IPS-20b (cell line): ENCODE measurements at regions not wholly inside any gene's neighbourhood (a gene's known extent, or its start where the extent isn't known, plus 50 kb on each side); places are given as distances from the start of the nearest gene placed in this dataset.

ENCODE experiments used
- H3K27ac ChIP-seq: one replicate; pipeline ENCODE4 v1.5.1; 2013; ENCODE audit warnings: low read length
- H3K27me3 ChIP-seq: 2 replicates; pipeline ENCODE4 v1.6.1; 2013; ENCODE audit warnings: mild to moderate bottlenecking, low read length, inconsistent platforms; ENCODE audit not compliant: insufficient read depth
- H3K36me3 ChIP-seq: 2 replicates; pipeline ENCODE4 v1.6.1; 2013; ENCODE audit warnings: low read depth, mild to moderate bottlenecking, inconsistent platforms, low read length, moderate library complexity; ENCODE audit not compliant: insufficient read depth
- H3K4me1 ChIP-seq: 2 replicates; pipeline ENCODE4 v1.6.1; 2013; ENCODE audit warnings: mild to moderate bottlenecking, control low read depth, inconsistent platforms, low read length, moderate library complexity; ENCODE audit not compliant: insufficient read depth
- H3K4me3 ChIP-seq: 2 replicates; pipeline ENCODE4 v1.5.1; 2013; ENCODE audit warnings: mild to moderate bottlenecking, low read length, inconsistent platforms
- H3K9ac ChIP-seq: 2 replicates; pipeline ENCODE4 v1.6.1; 2013; ENCODE audit warnings: low read depth, mild to moderate bottlenecking, inconsistent platforms, low read length, moderate library complexity
- H3K9me3 ChIP-seq: 2 replicates; pipeline ENCODE4 v1.6.1; 2013; ENCODE audit warnings: mild to moderate bottlenecking, low read depth, low read length, inconsistent platforms; ENCODE audit not compliant: insufficient read depth

DNA sequence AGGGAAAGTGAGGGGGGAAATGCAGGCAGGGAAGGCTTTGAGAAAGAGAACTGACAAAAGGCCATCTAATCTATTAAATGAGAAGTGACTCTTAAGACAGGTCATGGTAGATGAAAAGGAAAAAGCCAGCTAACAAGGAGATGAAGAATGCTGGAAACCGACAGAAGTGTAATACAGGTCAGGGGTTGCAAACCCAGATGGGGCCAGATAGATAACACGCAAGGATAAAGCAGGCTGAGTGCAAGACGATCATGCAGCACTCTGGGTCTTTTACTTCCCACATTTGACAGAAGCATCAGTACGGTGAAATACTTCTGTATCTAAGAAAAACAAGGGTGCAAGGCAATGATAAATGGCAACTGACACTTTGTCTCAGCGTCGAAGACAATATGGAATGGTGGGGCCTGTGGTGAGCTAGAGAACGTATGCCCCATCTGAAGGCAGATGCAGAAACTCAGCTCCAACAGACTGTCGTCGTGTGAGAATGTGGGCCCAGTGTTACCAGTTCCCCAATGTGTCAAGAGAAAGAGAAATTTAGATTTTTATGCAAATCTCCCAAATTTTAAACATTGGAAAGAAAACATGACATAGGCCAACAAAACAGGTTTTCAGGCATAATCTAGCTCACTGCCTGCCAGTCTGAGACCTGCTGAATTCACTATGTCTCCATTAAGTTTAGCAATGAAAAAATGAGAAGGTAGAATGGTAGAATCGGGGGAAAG, 187.4 kb downstream of the PHLDA1 start:
- H3K9ac ChIP-seq, result no peak overlapping the region
- no peaks in the 10 kb centered on the region for H3K9me3 ChIP-seq
- H3K27ac ChIP-seq, result no peak overlapping the region
- no peaks in the 10 kb centered on the region for H3K27me3 ChIP-seq
- H3K4me1 ChIP-seq, result no peaks in the 10 kb centered on the region
- no peak overlapping the region for H3K4me3 ChIP-seq
- no peaks in the 10 kb centered on the region for H3K36me3 ChIP-seq

DNA sequence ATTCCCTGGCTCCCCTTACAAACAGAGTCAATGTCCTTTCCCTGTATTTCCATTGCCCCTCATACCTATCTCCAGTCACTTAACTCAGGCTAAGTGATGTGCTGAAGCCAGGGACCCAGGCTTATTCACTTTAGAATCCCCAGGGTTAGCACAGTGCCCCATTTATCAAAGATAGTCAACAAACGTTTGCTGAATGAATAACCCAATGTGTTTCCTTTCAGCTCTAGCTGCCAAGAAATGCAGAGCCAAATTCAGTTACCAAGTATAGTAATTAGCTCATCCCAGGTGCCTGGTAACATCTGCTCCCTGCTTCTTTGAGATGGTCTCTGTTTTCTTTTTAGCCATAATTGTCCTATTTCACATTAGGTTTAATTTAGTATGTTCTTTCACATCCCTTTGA, 189.5 kb downstream of the PHLDA1 start:
- Histone ChIP-seq H3K9ac (no peak overlapping the region), H3K36me3 (no peaks in the 10 kb centered on the region), H3K4me3 (no peak overlapping the region), H3K27ac (no peak overlapping the region), H3K4me1 (no peaks in the 10 kb centered on the region), H3K27me3 (no peaks in the 10 kb centered on the region), H3K9me3 (no peaks in the 10 kb centered on the region)

DNA sequence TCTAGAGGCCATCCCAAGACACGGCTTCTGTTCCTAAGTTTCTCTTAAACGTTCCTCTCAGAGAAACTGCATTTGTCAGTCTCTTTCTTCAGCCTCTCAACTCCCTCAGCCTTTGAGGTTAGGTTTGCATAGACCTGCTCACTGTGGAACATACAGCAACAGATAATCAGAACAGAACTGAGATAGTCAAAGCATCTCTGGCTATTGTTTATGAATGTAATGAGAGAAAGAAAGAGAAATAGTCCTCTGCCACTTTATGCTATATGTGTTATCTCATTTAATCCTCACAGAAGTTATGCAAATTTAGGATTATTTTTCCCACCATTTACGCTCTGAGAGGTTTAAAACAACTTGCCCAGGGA, 190.6 kb downstream of the PHLDA1 start:
- Histone ChIP-seq H3K4me3 (no peak overlapping the region), H3K4me1 (no peaks in the 10 kb centered on the region), H3K27me3 (no peaks in the 10 kb centered on the region), H3K27ac (no peak overlapping the region), H3K36me3 (no peaks in the 10 kb centered on the region), H3K9ac (no peak overlapping the region), H3K9me3 (no peaks in the 10 kb centered on the region)

DNA sequence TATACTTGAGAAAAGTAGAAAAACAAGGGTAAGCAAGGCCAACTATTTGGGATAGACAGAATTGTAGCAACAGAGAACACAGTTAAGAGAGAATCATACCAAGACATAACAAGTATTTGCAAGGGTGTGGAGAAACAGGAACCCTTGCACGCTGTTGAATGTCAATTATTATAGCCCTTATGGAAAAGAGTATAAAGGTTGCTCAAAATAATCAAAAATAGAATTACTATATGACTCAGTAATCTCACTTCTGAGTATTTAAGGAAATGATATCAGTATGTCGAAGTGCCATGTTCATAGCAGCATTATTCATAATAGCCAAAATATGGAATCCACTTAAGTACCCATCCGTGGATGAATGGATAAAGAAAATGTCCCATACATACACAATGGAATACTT, 193.3 kb downstream of the PHLDA1 start:
- Histone ChIP-seq H3K9ac (no peak overlapping the region), H3K27ac (no peak overlapping the region), H3K4me3 (no peak overlapping the region), H3K9me3 (no peaks in the 10 kb centered on the region), H3K4me1 (no peaks in the 10 kb centered on the region), H3K36me3 (no peaks in the 10 kb centered on the region), H3K27me3 (no peaks in the 10 kb centered on the region)

DNA sequence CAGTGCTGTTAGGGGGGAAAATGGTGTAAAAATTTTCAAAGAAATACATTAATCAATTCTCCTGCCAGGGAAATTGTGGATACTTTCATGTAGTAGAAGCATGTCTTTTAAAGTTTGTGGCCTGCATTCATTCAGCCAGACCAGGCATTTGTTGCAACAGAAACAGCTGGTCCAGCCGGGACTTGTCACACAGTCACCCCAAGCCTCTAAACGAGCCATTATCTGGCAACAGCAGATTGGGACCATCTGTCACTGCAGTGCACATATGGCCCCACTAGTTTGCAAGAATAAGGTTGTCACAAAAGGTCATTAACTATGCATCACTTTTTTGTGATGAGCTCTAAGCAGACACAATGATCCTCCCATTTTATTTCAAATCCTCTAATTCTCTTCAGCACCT, 193.9 kb downstream of the PHLDA1 start:
- Histone ChIP-seq H3K27ac (no peak overlapping the region), H3K9ac (no peak overlapping the region), H3K4me3 (no peak overlapping the region), H3K36me3 (no peaks in the 10 kb centered on the region), H3K9me3 (no peaks in the 10 kb centered on the region), H3K27me3 (no peaks in the 10 kb centered on the region), H3K4me1 (no peaks in the 10 kb centered on the region)

- H3K9ac ChIP-seq, result no peak overlapping the region
- H3K4me3 ChIP-seq, result no peak overlapping the region
- no peaks in the 10 kb centered on the region for H3K36me3 ChIP-seq
- no peaks in the 10 kb centered on the region for H3K4me1 ChIP-seq
- no peak overlapping the region for H3K27ac ChIP-seq
- no peaks in the 10 kb centered on the region for H3K27me3 ChIP-seq
- no peaks in the 10 kb centered on the region for H3K9me3 ChIP-seq
These were observed 195.0 kb downstream of the PHLDA1 start for GRCh38 chr12:75836533-75836932.

- H3K27ac ChIP-seq, result no peak overlapping the region
- no peaks in the 10 kb centered on the region for H3K36me3 ChIP-seq
- H3K4me1 ChIP-seq, result no peaks in the 10 kb centered on the region
- no peak overlapping the region for H3K9ac ChIP-seq
- H3K27me3 ChIP-seq, result no peaks in the 10 kb centered on the region
- no peaks in the 10 kb centered on the region for H3K9me3 ChIP-seq
- no peak overlapping the region for H3K4me3 ChIP-seq
These were observed 197.0 kb downstream of the PHLDA1 start for GRCh38 chr12:75834591-75834990.

DNA sequence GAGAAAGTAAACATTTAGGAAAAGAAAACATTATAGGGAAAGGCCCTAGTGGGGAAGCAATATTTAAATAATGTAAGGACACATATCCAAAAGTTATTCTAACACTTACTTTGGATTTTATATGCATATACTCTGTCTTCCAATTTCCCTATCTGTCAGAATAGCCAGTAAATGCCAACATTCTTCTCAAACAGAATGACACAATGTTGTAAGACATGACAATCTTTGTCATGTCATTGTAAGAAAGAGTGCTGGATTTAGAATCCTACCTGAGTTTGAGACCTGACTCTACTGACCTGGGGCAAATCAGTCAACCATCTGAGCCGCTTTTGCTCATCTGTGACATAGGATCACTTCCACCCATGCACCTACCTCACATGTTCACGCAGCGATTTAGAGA, 198.3 kb downstream of the PHLDA1 start:
- Histone ChIP-seq H3K9me3 (no peaks in the 10 kb centered on the region), H3K36me3 (no peaks in the 10 kb centered on the region), H3K27me3 (no peaks in the 10 kb centered on the region), H3K9ac (no peak overlapping the region), H3K4me1 (no peaks in the 10 kb centered on the region), H3K4me3 (no peak overlapping the region), H3K27ac (no peak overlapping the region)

GRCh38 chr12:75831402-75831801, 200.2 kb downstream of the PHLDA1 start:
- Histone ChIP-seq H3K9me3 (no peaks in the 10 kb centered on the region), H3K4me3 (no peak overlapping the region), H3K9ac (no peak overlapping the region), H3K27ac (no peak overlapping the region), H3K36me3 (no peaks in the 10 kb centered on the region), H3K27me3 (no peaks in the 10 kb centered on the region), H3K4me1 (no peaks in the 10 kb centered on the region)

DNA sequence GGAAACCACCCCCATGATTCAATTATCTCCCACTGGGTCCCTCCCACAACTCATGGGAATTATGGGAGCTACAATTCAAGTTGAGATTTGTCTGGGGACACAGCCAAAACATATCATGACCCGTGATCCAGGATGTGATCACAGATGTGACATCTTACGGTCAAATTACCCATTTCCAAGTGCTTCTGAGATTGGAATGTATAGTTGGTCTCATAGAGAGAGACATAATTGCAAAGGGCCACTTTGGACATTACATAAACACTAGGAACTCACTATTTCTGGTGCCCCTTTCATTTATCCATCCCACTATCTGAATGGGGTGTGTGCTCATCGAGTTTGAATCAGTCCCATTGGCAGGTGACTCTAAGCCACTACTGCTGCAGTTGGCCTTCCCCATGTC, 204.5 kb downstream of the PHLDA1 start:
- 0 out of 2 replicates have a peak, but pooled peaks cover 9% of the 10 kb centered on the region for H3K4me1 ChIP-seq
- H3K9ac ChIP-seq, result no peak overlapping the region
- H3K9me3 ChIP-seq, result no peaks in the 10 kb centered on the region
- H3K36me3 ChIP-seq, result no peaks in the 10 kb centered on the region
- H3K27me3 ChIP-seq, result no peaks in the 10 kb centered on the region
- H3K27ac ChIP-seq, result no peak overlapping the region
- H3K4me3 ChIP-seq, result no peak overlapping the region

DNA sequence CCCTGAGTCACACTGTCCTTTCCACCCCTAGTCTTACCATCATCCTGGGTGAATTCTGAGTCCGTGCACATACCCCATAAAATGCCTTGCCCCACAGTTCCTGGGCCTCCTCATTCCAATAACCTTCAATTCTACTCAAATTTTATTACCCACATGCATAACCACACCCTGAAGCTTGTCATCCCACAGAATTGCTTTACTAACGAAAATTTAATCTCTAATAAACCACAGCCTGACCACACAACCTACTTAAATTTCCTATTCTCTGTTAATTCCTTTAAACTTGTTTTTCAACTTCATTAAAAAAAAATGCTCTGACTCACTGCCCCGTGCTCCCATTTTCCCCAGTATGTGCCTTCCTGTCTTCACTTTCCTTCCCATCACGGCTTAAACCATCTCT, 205.9 kb downstream of the PHLDA1 start:
- Histone ChIP-seq H3K9ac (no peak overlapping the region), H3K4me3 (no peak overlapping the region), H3K9me3 (no peaks in the 10 kb centered on the region), H3K27ac (no peak overlapping the region), H3K27me3 (no peaks in the 10 kb centered on the region), H3K4me1 (peaks cover 12% of the 10 kb centered on the region; the same call in 1 of the 2 replicates), H3K36me3 (no peaks in the 10 kb centered on the region)

GRCh38 chr12:75823475-75823874, 208.1 kb downstream of the PHLDA1 start:
- H3K27me3 ChIP-seq, result no peaks in the 10 kb centered on the region
- no peak overlapping the region for H3K9ac ChIP-seq
- H3K36me3 ChIP-seq, result no peaks in the 10 kb centered on the region
- no peak overlapping the region for H3K27ac ChIP-seq
- H3K4me3 ChIP-seq, result no peak overlapping the region
- H3K4me1 ChIP-seq, result peaks cover 20% of the 10 kb centered on the region
- H3K9me3 ChIP-seq, result no peaks in the 10 kb centered on the region
